ENCODE measurements at regions not wholly inside any gene's neighbourhood (a gene's known extent, or its start where the extent isn't known, plus 50 kb on each side); places are given as distances from the start of the nearest gene placed in this dataset.
"Not testable (repeated sequence)": the region's sequence is repeated elsewhere in the genome, so short reads cannot be mapped to it uniquely, and the experiment has no call there.

GRCh38 chr1:120647182-120647581, 76.6 kb upstream of the NBPF26 start:
- DNase-seq; in situ Hi-C loops (cut with HindIII; ENCODE audit: low pct_ligation_motif_present, low pct_unique_long_range_greater_than_20kb, low sequenced_read_pairs): not testable (repeated sequence)

- in situ Hi-C loops (cut with HindIII; ENCODE audit: low pct_ligation_motif_present, low pct_unique_long_range_greater_than_20kb, low sequenced_read_pairs); DNase-seq: not testable (repeated sequence)
Measured at GRCh38 chr1:120648915-120649623, 74.7 kb upstream of the NBPF26 start.

GRCh38 chr1:120649730-120650129, 74.0 kb upstream of the NBPF26 start:
- in situ Hi-C loops (cut with HindIII; ENCODE audit: low pct_ligation_motif_present, low pct_unique_long_range_greater_than_20kb, low sequenced_read_pairs); DNase-seq: not testable (repeated sequence)

- DNase-seq; in situ Hi-C loops (cut with HindIII; ENCODE audit: low pct_ligation_motif_present, low pct_unique_long_range_greater_than_20kb, low sequenced_read_pairs): not testable (repeated sequence)
Measured at GRCh38 chr1:120654114-120654513, 69.6 kb upstream of the NBPF26 start.

GRCh38 chr1:120655394-120655793, 68.4 kb upstream of the NBPF26 start:
- in situ Hi-C loops (cut with HindIII; ENCODE audit: low pct_ligation_motif_present, low pct_unique_long_range_greater_than_20kb, low sequenced_read_pairs); DNase-seq: not testable (repeated sequence)

- in situ Hi-C loops (cut with HindIII; ENCODE audit: low pct_ligation_motif_present, low pct_unique_long_range_greater_than_20kb, low sequenced_read_pairs); DNase-seq: not testable (repeated sequence)
Measured at GRCh38 chr1:120656116-120656515, 67.6 kb upstream of the NBPF26 start.

- in situ Hi-C loops (cut with HindIII; ENCODE audit: low pct_ligation_motif_present, low pct_unique_long_range_greater_than_20kb, low sequenced_read_pairs); DNase-seq: not testable (repeated sequence)
Measured at GRCh38 chr1:120657804-120658203, 65.9 kb upstream of the NBPF26 start.

- DNase-seq; in situ Hi-C loops (cut with HindIII; ENCODE audit: low pct_ligation_motif_present, low pct_unique_long_range_greater_than_20kb, low sequenced_read_pairs): not testable (repeated sequence)
Measured at GRCh38 chr1:120658622-120659021, 65.1 kb upstream of the NBPF26 start.

- in situ Hi-C loops (cut with HindIII; ENCODE audit: low pct_ligation_motif_present, low pct_unique_long_range_greater_than_20kb, low sequenced_read_pairs): not testable (repeated sequence)
Measured at GRCh38 chr1:120659133-120659532, 64.6 kb upstream of the NBPF26 start.

GRCh38 chr1:120664376-120665249, 59.1 kb upstream of the NBPF26 start:
- in situ Hi-C loops (cut with HindIII; ENCODE audit: low pct_ligation_motif_present, low pct_unique_long_range_greater_than_20kb, low sequenced_read_pairs); DNase-seq: not testable (repeated sequence)

More at GRCh38 chr1:120659133-120659532, 64.6 kb upstream of the NBPF26 start:
- DNase-seq: not testable (repeated sequence)

GRCh38 chr1:120665250-120665577, 58.5 kb upstream of the NBPF26 start:
- in situ Hi-C loops (cut with HindIII; ENCODE audit: low pct_ligation_motif_present, low pct_unique_long_range_greater_than_20kb, low sequenced_read_pairs); DNase-seq: not testable (repeated sequence)

- in situ Hi-C loops (cut with HindIII; ENCODE audit: low pct_ligation_motif_present, low pct_unique_long_range_greater_than_20kb, low sequenced_read_pairs); DNase-seq: not testable (repeated sequence)
Measured at GRCh38 chr1:120668187-120668586, 55.6 kb upstream of the NBPF26 start.

Data from ACHN (cell line).